A549 (cell line): ENCODE measurements at regions not wholly inside any gene's neighbourhood (a gene's known extent, or its start where the extent isn't known, plus 50 kb on each side); places are given as distances from the start of the nearest gene placed in this dataset.

Experiments
- CBX2 ChIP-seq: fragments of 200-600 bp; sonication (generic); IDR thresholded peaks from 2 replicates; pipeline ENCODE4 v1.6.1; 2016; ENCODE audit warnings: low read depth, mild to moderate bottlenecking, borderline replicate concordance
- JUNB ChIP-seq: fragments of >200 bp; sonication (Bioruptor Twin); formaldehyde crosslinking; IDR thresholded peaks from 2 replicates; pipeline ENCODE4 v1.6.1; 2016
- NFE2L2 ChIP-seq: fragments of 150-350 bp; conservative IDR thresholded peaks from 2 replicates; pipeline ENCODE4 v1.6.1; 2014; ENCODE audit warnings: low read length
- NPAS2 ChIP-seq: fragments of 250-450 bp; sonication (Bioruptor Pico); IDR thresholded peaks from 2 replicates; pipeline ENCODE4 v1.8.0; 2022; ENCODE audit warnings: mild to moderate bottlenecking, moderate library complexity, borderline replicate concordance
- TF ChIP-seq, protein P1 (sequence below): fragments of >200 bp; sonication (Bioruptor Twin); formaldehyde crosslinking; IDR thresholded peaks from 3 replicates; pipeline ENCODE4 v1.5.1; 2016

DNA sequence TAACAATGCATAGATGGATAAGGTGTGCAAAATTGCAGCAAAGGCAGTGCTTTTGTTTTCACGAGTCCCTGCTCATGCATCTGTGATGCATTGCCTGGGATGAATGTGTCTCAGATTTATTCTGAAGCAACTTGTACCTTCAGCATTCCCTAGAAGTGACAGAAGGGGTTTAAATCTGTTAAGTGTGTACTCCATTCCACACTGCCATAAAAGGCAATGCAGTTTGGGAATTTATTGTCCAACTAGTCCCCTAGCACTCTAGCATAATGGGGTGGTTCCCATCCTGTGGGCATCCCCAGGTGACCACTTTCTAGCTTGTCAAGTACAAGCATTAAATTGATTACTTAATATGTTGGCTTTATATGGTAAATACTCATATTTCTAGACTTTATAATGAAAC, 306.5 kb upstream of the CBLB start:
- TF ChIP-seq, protein P1, sequence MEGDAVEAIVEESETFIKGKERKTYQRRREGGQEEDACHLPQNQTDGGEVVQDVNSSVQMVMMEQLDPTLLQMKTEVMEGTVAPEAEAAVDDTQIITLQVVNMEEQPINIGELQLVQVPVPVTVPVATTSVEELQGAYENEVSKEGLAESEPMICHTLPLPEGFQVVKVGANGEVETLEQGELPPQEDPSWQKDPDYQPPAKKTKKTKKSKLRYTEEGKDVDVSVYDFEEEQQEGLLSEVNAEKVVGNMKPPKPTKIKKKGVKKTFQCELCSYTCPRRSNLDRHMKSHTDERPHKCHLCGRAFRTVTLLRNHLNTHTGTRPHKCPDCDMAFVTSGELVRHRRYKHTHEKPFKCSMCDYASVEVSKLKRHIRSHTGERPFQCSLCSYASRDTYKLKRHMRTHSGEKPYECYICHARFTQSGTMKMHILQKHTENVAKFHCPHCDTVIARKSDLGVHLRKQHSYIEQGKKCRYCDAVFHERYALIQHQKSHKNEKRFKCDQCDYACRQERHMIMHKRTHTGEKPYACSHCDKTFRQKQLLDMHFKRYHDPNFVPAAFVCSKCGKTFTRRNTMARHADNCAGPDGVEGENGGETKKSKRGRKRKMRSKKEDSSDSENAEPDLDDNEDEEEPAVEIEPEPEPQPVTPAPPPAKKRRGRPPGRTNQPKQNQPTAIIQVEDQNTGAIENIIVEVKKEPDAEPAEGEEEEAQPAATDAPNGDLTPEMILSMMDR = no peak
- TF ChIP-seq NPAS2 (CRISPR knock-in tag) (no peak), NFE2L2 (no peak), CBX2 (no peak), JUNB (no peak)
